Colonic mucosa (tissue), 4 donors: ENCODE measurements at regions not wholly inside any gene's neighbourhood (a gene's known extent, or its start where the extent isn't known, plus 50 kb on each side); places are given as distances from the start of the nearest gene placed in this dataset.
"Not testable (repeated sequence)": the region's sequence is repeated elsewhere in the genome, so short reads cannot be mapped to it uniquely, and the experiment has no call there.

Source experiments
- DNase-seq: peaks from one replicate; pipeline ENCODE4 v3.0.0-alpha.2; 2020
- H3K27ac ChIP-seq: fragments of 200-600 bp; one replicate; pipeline ENCODE4 v1.8.0; 2021
- H3K27me3 ChIP-seq: fragments of 200-600 bp; one replicate; pipeline ENCODE4 v1.8.0; 2021
- H3K36me3 ChIP-seq: fragments of 200-600 bp; one replicate; pipeline ENCODE4 v1.8.0; 2021
- H3K4me1 ChIP-seq: fragments of 200-600 bp; one replicate; pipeline ENCODE4 v1.8.0; 2021; ENCODE audit warnings: mild to moderate bottlenecking
- H3K4me3 ChIP-seq: fragments of 200-600 bp; one replicate; pipeline ENCODE4 v1.8.0; 2021
- H3K9ac ChIP-seq, 2 donors: one replicate each; pipeline ENCODE4 v1.7.0; 2013; ENCODE audit warnings: control low read depth in 2 of 2, low read depth in 2 of 2, low read length in 2 of 2
- H3K9me3 ChIP-seq: fragments of 200-600 bp; one replicate; pipeline ENCODE4 v1.8.0; 2021
- intact Hi-C: fragments of 100-400 bp; cut with DNase I; formaldehyde crosslinking; loops from one replicate; pipeline ENCODE4 v1.14.1; 2022
- TF ChIP-seq, protein P1 (sequence below): fragments of 200-600 bp; IDR thresholded peaks from one replicate; pipeline ENCODE4 v1.8.0; 2022; ENCODE audit warnings: antibody characterized with exemption, mild to moderate bottlenecking
- donor health status: healthy.
- donor health status: DM: no; HTN: no; CAD: no.
- donor health status: DM: no; HTN: no; CAD: no.

GRCh38 chr5:20833081-20833627, 845.2 kb upstream of the CDH18 start:
- H3K27me3 ChIP-seq, result no peaks in the 10 kb centered on the region
- DNase-seq, result no peak
- intact Hi-C loops, result no loop called here

GRCh38 chr5:20832204-20833080, 844.4 kb upstream of the CDH18 start:
- no peak overlapping the region for H3K27ac ChIP-seq
- H3K27me3 ChIP-seq, result no peaks in the 10 kb centered on the region
- DNase-seq, result no peak
- H3K36me3 ChIP-seq, result no peaks in the 10 kb centered on the region
- H3K9ac ChIP-seq, result no peak overlapping the region
- intact Hi-C loops, result no loop called here
- no peaks in the 10 kb centered on the region for H3K4me1 ChIP-seq
- no peak overlapping the region for H3K4me3 ChIP-seq
- no peaks in the 10 kb centered on the region for H3K9me3 ChIP-seq
- TF ChIP-seq, protein P1, sequence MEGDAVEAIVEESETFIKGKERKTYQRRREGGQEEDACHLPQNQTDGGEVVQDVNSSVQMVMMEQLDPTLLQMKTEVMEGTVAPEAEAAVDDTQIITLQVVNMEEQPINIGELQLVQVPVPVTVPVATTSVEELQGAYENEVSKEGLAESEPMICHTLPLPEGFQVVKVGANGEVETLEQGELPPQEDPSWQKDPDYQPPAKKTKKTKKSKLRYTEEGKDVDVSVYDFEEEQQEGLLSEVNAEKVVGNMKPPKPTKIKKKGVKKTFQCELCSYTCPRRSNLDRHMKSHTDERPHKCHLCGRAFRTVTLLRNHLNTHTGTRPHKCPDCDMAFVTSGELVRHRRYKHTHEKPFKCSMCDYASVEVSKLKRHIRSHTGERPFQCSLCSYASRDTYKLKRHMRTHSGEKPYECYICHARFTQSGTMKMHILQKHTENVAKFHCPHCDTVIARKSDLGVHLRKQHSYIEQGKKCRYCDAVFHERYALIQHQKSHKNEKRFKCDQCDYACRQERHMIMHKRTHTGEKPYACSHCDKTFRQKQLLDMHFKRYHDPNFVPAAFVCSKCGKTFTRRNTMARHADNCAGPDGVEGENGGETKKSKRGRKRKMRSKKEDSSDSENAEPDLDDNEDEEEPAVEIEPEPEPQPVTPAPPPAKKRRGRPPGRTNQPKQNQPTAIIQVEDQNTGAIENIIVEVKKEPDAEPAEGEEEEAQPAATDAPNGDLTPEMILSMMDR, result no peak

More at GRCh38 chr5:20833081-20833627, 845.2 kb upstream of the CDH18 start:
- Histone ChIP-seq H3K27ac (no peak overlapping the region), H3K9me3 (no peaks in the 10 kb centered on the region), H3K9ac (no peak overlapping the region), H3K4me3 (no peak overlapping the region), H3K4me1 (no peaks in the 10 kb centered on the region), H3K36me3 (no peaks in the 10 kb centered on the region)
- TF ChIP-seq, protein P1, result no peak

DNA sequence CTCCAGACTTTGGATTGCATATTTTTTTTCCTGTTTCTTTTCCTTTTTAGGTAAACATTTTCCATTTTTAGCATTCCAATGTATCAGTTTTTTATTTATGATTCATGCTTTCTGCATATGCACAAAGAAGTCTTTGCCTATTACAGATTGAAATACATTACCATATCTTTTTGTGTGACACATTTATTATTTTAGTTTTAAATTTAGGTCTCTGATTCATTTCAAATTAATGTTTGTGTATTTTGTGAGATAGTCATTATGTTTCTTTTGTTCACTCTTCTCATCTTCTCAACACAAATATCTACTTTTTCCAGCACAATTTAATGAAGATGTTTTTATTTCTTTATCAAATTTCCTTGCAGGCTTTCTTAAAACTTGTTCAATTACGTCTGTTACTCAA, 838.0 kb upstream of the CDH18 start:
- H3K27ac ChIP-seq, H3K36me3 ChIP-seq, intact Hi-C loops, DNase-seq, H3K4me1 ChIP-seq, H3K4me3 ChIP-seq, H3K27me3 ChIP-seq, H3K9ac ChIP-seq, H3K9me3 ChIP-seq: not testable (repeated sequence)

DNA sequence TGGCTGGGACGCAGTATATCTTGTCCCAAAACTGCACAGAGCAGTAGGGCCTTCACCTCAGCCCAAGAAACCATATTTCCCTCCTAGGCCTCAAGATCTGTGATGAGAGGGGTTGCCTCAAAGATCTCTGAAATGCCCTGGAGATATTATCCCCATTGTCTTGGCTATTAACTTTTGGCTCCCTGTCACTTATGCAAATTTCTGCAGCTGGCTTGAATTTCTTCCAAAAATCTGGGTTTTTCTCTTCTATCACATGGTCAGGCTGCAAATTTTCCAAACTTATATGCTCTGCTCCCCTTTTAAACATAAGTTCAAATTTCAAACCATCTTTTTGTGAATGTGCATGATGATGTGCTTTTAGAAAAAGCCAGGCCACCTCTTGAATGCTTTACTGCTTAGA, 809.2 kb upstream of the CDH18 start:
- DNase-seq, H3K9me3 ChIP-seq, H3K27ac ChIP-seq, H3K36me3 ChIP-seq, H3K4me1 ChIP-seq, H3K4me3 ChIP-seq, H3K27me3 ChIP-seq, intact Hi-C loops, H3K9ac ChIP-seq: not testable (repeated sequence)

- H3K4me3 ChIP-seq, H3K27me3 ChIP-seq, H3K36me3 ChIP-seq, intact Hi-C loops, H3K4me1 ChIP-seq, H3K9me3 ChIP-seq, H3K9ac ChIP-seq, DNase-seq, H3K27ac ChIP-seq: not testable (repeated sequence)
Observed at GRCh38 chr5:20784755-20785154, 796.8 kb upstream of the CDH18 start.

GRCh38 chr5:20783484-20783883, 795.5 kb upstream of the CDH18 start:
- DNase-seq, H3K27ac ChIP-seq, H3K4me3 ChIP-seq, H3K36me3 ChIP-seq, intact Hi-C loops, H3K9me3 ChIP-seq, H3K27me3 ChIP-seq, H3K9ac ChIP-seq, H3K4me1 ChIP-seq: not testable (repeated sequence)

- H3K27ac ChIP-seq, DNase-seq, H3K4me3 ChIP-seq, intact Hi-C loops, H3K9me3 ChIP-seq, H3K9ac ChIP-seq, H3K4me1 ChIP-seq, H3K27me3 ChIP-seq, H3K36me3 ChIP-seq: not testable (repeated sequence)
Observed at GRCh38 chr5:20771338-20771737, 783.3 kb upstream of the CDH18 start.

DNA sequence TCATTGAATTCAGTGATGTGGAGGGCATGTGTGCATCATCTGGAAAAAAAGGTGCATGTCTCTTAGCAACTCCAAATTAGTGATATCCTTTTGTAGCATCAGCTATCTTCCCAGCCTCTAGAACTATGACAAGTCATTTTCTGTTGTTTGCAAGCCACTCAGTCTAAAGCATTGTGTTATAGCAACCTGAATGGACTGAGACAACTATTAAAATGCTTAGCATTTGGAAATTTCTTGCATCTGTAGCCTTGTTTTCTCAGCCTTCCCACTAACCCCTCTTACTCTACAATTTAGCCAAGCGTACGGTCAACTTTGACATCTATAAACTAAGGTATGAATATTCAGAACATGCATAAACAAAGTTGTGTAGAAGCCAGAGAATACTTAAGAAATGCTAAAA, 777.1 kb upstream of the CDH18 start:
- H3K27me3 ChIP-seq, H3K9ac ChIP-seq, DNase-seq, H3K4me1 ChIP-seq, H3K4me3 ChIP-seq, H3K9me3 ChIP-seq, H3K27ac ChIP-seq, intact Hi-C loops, H3K36me3 ChIP-seq: not testable (repeated sequence)

- intact Hi-C loops, H3K36me3 ChIP-seq: not testable (repeated sequence)
Observed at GRCh38 chr5:20759459-20759858, 771.5 kb upstream of the CDH18 start.

DNA sequence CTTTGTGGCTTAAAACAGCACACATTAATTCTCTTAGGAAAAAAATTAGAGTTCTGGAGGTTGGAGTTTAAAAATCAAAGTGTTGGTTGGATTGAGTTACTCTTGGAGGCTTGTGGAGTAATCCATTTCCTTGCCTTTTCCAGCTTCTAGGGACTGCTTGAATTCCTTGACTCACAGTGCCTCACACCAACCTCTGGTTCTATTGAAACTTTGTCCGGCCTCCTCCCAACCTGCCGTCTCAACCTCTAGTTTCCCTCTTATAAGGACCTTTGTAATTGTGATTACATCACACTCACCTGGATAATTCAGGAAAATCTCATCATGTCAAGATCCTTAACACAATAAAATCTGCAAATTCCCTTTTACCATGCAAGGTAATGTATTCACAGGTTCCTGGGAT, 764.2 kb upstream of the CDH18 start:
- H3K4me1 ChIP-seq, H3K9ac ChIP-seq, H3K36me3 ChIP-seq, H3K27ac ChIP-seq, H3K9me3 ChIP-seq, intact Hi-C loops, H3K27me3 ChIP-seq, DNase-seq, H3K4me3 ChIP-seq: not testable (repeated sequence)

More at GRCh38 chr5:20759459-20759858, 771.5 kb upstream of the CDH18 start:
- not testable (repeated sequence) for H3K9me3 ChIP-seq, DNase-seq, H3K4me1 ChIP-seq, H3K4me3 ChIP-seq, H3K27me3 ChIP-seq, H3K9ac ChIP-seq, H3K27ac ChIP-seq

- H3K4me3 ChIP-seq, H3K9me3 ChIP-seq, DNase-seq, intact Hi-C loops, H3K9ac ChIP-seq, H3K27me3 ChIP-seq, H3K4me1 ChIP-seq, H3K36me3 ChIP-seq, H3K27ac ChIP-seq: not testable (repeated sequence)
Observed at GRCh38 chr5:20735715-20736114, 747.7 kb upstream of the CDH18 start.

DNA sequence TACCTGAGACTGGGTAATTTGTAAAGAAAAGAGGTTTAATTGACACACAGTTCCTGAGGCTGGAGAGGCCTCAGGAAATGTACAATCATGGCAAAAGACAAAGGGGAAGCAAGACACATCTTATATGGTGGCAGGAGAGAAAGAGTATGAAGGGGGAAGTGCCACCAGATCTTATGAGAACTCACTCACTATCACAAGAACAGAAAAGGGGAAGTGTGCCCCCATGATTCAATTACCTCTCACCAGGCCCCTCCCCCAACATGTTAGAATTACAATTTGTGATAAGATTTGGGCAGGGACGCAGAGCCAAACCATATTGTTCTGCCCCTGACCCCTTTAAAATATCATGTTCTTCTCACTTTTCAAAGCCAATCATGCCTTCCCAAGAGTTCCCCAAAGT, 744.2 kb upstream of the CDH18 start:
- H3K4me1 ChIP-seq, H3K36me3 ChIP-seq, H3K9ac ChIP-seq, H3K27me3 ChIP-seq, DNase-seq, H3K9me3 ChIP-seq, H3K27ac ChIP-seq, H3K4me3 ChIP-seq, intact Hi-C loops: not testable (repeated sequence)
